SIG-M5 treated with dmso at 0.1 percent for 504 hours (cell line): ENCODE measurements at regions not wholly inside any gene's neighbourhood (a gene's known extent, or its start where the extent isn't known, plus 50 kb on each side); places are given as distances from the start of the nearest gene placed in this dataset.
A peak's percentile ranks its signal among the peaks of the same experiment; 100 is the strongest.
"Not testable (repeated sequence)": the region's sequence is repeated elsewhere in the genome, so short reads cannot be mapped to it uniquely, and the experiment has no call there.

Source experiments
- DNase-seq: peaks from one replicate; lab custom pipeline; 2025; ENCODE audit not compliant: unreplicated experiment; lab: John Stamatoyannopoulos, UW

- no peak for DNase-seq
These were observed 370.0 kb downstream of the PSAT1 start for GRCh38 chr9:78666818-78667414.

- DNase-seq = no peak
These were observed 371.4 kb downstream of the PSAT1 start for GRCh38 chr9:78668148-78668832.

GRCh38 chr9:78669591-78669990 is 372.7 kb downstream of the PSAT1 start:
- no peak for DNase-seq

GRCh38 chr9:78671785-78672184 is 374.9 kb downstream of the PSAT1 start:
- DNase-seq = no peak

GRCh38 chr9:78674874-78675273 is 377.9 kb downstream of the PSAT1 start:
- DNase-seq = no peak

GRCh38 chr9:78676009-78676408 is 379.1 kb downstream of the PSAT1 start:
- no peak for DNase-seq

- DNase-seq = no peak
These were observed 379.7 kb downstream of the PSAT1 start for GRCh38 chr9:78676623-78677022.

- DNase-seq = no peak
These were observed 380.4 kb downstream of the PSAT1 start for GRCh38 chr9:78677326-78677725.

- DNase-seq = no peak
These were observed 382.0 kb downstream of the PSAT1 start for GRCh38 chr9:78678877-78679276.

GRCh38 chr9:78680196-78680595 is 383.3 kb downstream of the PSAT1 start:
- no peak for DNase-seq

- DNase-seq = no peak
These were observed 385.3 kb downstream of the PSAT1 start for GRCh38 chr9:78682216-78682615.

- DNase-seq = no peak
These were observed 388.5 kb downstream of the PSAT1 start for GRCh38 chr9:78685471-78685870.

- DNase-seq = no peak
These were observed 391.9 kb downstream of the PSAT1 start for GRCh38 chr9:78688796-78689195.

GRCh38 chr9:78691542-78691941 is 394.6 kb downstream of the PSAT1 start:
- DNase-seq = no peak

GRCh38 chr9:78692871-78693270 is 395.9 kb downstream of the PSAT1 start:
- DNase-seq = no peak

- no peak for DNase-seq
These were observed 398.0 kb downstream of the PSAT1 start for GRCh38 chr9:78694974-78695373.

- DNase-seq = no peak
These were observed 398.6 kb downstream of the PSAT1 start for GRCh38 chr9:78695519-78695918.

GRCh38 chr9:78697618-78698017 is 400.7 kb downstream of the PSAT1 start:
- DNase-seq = no peak

- DNase-seq = no peak
These were observed 401.4 kb downstream of the PSAT1 start for GRCh38 chr9:78698371-78698770.

GRCh38 chr9:78699217-78699616 is 402.3 kb downstream of the PSAT1 start:
- not testable (repeated sequence) for DNase-seq

- not testable (repeated sequence) for DNase-seq
These were observed 407.2 kb downstream of the PSAT1 start for GRCh38 chr9:78704153-78704552.

GRCh38 chr9:78707080-78707479 is 410.2 kb downstream of the PSAT1 start:
- no peak for DNase-seq

- peak; percentile 65 for DNase-seq
These were observed 410.6 kb downstream of the PSAT1 start for GRCh38 chr9:78707481-78707991.
